Prostate gland (tissue), 2 donors: ENCODE measurements at regions not wholly inside any gene's neighbourhood (a gene's known extent, or its start where the extent isn't known, plus 50 kb on each side); places are given as distances from the start of the nearest gene placed in this dataset.

ENCODE experiments used
- DNase-seq: peaks from one replicate; pipeline ENCODE4 v3.0.0-alpha.2; 2019; ENCODE audit warnings: low spot score
- H3K27ac ChIP-seq, 2 donors: fragments of 200-600 bp; sonication (generic); 2 replicates each; pipeline ENCODE4 v1.5.1; 2017 to 2019
- H3K27me3 ChIP-seq: fragments of 200-600 bp; sonication (generic); replicated peaks from 2 replicates; pipeline ENCODE4 v1.5.1; 2019; ENCODE audit not compliant: insufficient read depth
- H3K36me3 ChIP-seq, 2 donors: fragments of 200-600 bp; sonication (generic); 1 replicate in 1 of 2; 2 replicates in 1 of 2; pipeline versions ENCODE4 v1.5.1 to v1.8.1; 2017 to 2019
- H3K4me1 ChIP-seq: fragments of 200-600 bp; sonication (generic); replicated peaks from 2 replicates; pipeline ENCODE4 v1.5.1; 2019
- H3K4me3 ChIP-seq, 2 donors: fragments of 200-600 bp; sonication (generic); 2 replicates each; pipeline ENCODE4 v1.5.1; 2017 to 2019
- H3K9me3 ChIP-seq: fragments of 200-600 bp; sonication (generic); 2 replicates; pipeline ENCODE4 v1.5.1; 2017
- CTCF ChIP-seq, 4 experiments: fragments of 200-600 bp in 2 of 4; fragments of 450-650 bp in 2 of 4; sonication (generic) in 2 of 4; IDR thresholded peaks; 1 replicate in 3 of 4; 2 replicates in 1 of 4; pipeline ENCODE4 v1.5.1; 2016 to 2019; ENCODE audit warnings: antibody characterized with exemption in 4 of 4, mild to moderate bottlenecking in 2 of 4, moderate library complexity in 2 of 4
- POLR2A ChIP-seq: fragments of 450-650 bp; IDR thresholded peaks from one replicate; pipeline ENCODE4 v1.6.1; 2016; ENCODE audit warnings: antibody characterized with exemption, mild to moderate bottlenecking
- POLR2AphosphoS5 ChIP-seq: sonication (generic); formaldehyde crosslinking; IDR thresholded peaks from one replicate; pipeline ENCODE4 v1.6.1; 2017; ENCODE audit warnings: antibody characterized with exemption
- WGBS: methylation state at CpG from one replicate; pipeline ENCODE4 v1.1.5; 2018; 5-methylcytosine and 5-hydroxymethylcytosine counted together
- intact Hi-C: fragments of 100-400 bp; cut with DNase I; formaldehyde crosslinking; loops from one replicate; pipeline ENCODE4 v1.14.2; 2022

DNA sequence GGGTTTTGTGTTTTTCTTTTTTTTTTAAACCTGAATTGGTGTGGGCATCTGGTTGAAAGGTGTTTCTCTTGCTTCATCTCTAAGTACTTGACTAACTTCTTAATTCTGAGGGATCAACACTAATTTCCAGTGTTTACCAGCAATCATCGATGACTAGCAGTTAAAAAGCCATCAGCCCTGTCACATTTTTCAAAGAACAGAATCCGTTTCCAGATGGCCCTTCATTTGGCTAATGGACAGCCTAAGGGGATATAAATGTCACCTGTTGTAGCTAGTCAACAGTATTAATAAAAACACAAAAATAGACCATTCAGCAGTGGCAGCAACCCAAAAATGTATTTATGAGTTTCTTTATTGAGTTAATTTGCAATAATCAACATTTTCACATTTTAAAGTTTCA lies 1076.5 kb downstream of the MAT2B start:
- intact Hi-C loops = no loop called here
- Histone ChIP-seq H3K4me3 (no peak overlapping the region), H3K4me1 (no peaks in the 10 kb centered on the region), H3K27me3 (no peaks in the 10 kb centered on the region), H3K27ac (no peak overlapping the region), H3K9me3 (no peaks in the 10 kb centered on the region), H3K36me3 (no peaks in the 10 kb centered on the region)
- no peak for TF ChIP-seq CTCF (IDR thresholded peaks at IDR 0.05)
- no peak for TF ChIP-seq POLR2A
- TF ChIP-seq POLR2AphosphoS5 = no peak
- no peak for DNase-seq
- 47% methylated on average over 2 of the region's 2 CpGs for WGBS

DNA sequence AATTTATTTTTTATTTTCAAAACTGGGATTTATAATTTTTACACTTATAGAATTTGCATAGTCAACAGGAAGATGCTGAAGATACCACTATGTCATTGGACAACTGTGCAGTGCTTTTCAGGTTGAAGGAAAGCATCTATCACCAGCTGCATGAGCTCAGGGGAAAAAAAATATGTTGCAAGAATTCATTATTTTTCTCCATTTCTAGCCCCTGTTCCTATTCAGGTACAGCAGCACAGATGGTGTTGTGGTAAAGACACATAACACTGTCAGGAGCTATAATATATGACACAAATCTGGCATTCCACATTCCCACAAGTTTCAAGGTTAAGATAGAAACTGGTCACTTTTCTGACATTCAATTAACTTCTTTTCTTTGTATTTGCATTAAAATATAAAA lies 1088.6 kb downstream of the MAT2B start:
- no peak overlapping the region for H3K27ac ChIP-seq
- H3K4me1 ChIP-seq = no peaks in the 10 kb centered on the region
- H3K9me3 ChIP-seq = no peaks in the 10 kb centered on the region
- intact Hi-C loops = no loop called here
- no peak for TF ChIP-seq POLR2A
- TF ChIP-seq POLR2AphosphoS5 = no peak
- no peak for TF ChIP-seq CTCF (IDR thresholded peaks at IDR 0.05)
- no peaks in the 10 kb centered on the region for H3K27me3 ChIP-seq
- H3K4me3 ChIP-seq = no peak overlapping the region
- H3K36me3 ChIP-seq = no peaks in the 10 kb centered on the region
- DNase-seq = no peak

DNA sequence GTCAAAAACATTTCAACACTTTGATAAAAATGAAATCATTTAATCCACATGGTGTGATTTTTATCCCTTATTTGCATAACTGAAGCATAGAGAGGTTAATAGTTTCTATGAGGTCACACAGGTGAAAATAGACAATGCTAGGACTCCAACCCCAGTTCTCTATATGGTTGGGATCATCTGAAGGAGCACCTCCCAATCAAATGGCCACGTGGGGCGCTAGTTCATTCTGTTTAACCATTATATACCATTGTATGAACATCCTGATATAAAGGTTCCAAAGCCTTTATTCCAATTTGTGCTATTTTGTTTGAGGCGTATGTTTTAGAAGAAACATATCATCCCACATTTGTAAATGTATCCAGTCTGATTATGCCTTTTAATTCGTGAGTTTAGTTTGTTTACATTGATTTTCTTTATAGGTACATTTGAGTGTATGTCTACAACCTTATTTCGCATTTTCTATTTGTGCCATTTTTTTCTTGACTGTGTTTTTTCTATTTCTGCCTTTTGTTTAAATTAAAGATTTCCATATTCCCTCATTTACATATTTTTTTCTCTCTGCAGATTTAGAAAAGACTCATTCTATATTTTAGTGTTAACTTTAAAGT lies 1092.0 kb downstream of the MAT2B start:
- H3K36me3 ChIP-seq = no peaks in the 10 kb centered on the region
- H3K27ac ChIP-seq = no peak overlapping the region
- no peak for TF ChIP-seq POLR2A
- no peak for TF ChIP-seq CTCF (IDR thresholded peaks at IDR 0.05)
- no peak for TF ChIP-seq POLR2AphosphoS5
- H3K9me3 ChIP-seq = no peaks in the 10 kb centered on the region
- intact Hi-C loops = no loop called here
- H3K27me3 ChIP-seq = no peaks in the 10 kb centered on the region
- H3K4me3 ChIP-seq = no peak overlapping the region
- H3K4me1 ChIP-seq = no peaks in the 10 kb centered on the region
- DNase-seq = no peak
- 47% methylated on average over 5 of the region's 5 CpGs for whole genome bisulfite sequencing

DNA sequence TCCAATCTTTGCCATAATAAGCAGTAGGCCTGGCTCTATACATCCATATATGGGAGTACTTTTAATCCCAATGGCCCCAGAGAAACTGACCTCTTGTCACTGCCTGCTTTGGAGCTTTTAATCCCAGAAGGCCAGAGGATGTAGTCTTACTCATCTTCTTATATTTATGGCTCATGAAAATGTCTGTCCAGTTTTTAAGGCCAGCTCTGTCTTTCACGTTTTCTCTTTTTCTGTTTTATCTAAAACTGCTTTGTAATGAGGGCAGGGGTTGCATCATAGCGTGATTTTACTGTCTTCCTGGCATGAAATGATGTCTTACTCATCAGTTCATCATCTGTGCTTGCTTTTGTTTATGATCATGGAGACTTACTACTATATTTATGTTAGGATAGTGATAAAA lies 1094.9 kb downstream of the MAT2B start:
- WGBS = 36% methylated on average over 2 of the region's 2 CpGs
- H3K27ac ChIP-seq = no peak overlapping the region
- TF ChIP-seq CTCF (IDR thresholded peaks at IDR 0.05) (no peak), POLR2A (no peak), POLR2AphosphoS5 (no peak)
- H3K36me3 ChIP-seq = no peaks in the 10 kb centered on the region
- H3K4me3 ChIP-seq = no peak overlapping the region
- no peaks in the 10 kb centered on the region for H3K9me3 ChIP-seq
- DNase-seq = no peak
- intact Hi-C loops = no loop called here
- H3K27me3 ChIP-seq = no peaks in the 10 kb centered on the region
- no peaks in the 10 kb centered on the region for H3K4me1 ChIP-seq

DNA sequence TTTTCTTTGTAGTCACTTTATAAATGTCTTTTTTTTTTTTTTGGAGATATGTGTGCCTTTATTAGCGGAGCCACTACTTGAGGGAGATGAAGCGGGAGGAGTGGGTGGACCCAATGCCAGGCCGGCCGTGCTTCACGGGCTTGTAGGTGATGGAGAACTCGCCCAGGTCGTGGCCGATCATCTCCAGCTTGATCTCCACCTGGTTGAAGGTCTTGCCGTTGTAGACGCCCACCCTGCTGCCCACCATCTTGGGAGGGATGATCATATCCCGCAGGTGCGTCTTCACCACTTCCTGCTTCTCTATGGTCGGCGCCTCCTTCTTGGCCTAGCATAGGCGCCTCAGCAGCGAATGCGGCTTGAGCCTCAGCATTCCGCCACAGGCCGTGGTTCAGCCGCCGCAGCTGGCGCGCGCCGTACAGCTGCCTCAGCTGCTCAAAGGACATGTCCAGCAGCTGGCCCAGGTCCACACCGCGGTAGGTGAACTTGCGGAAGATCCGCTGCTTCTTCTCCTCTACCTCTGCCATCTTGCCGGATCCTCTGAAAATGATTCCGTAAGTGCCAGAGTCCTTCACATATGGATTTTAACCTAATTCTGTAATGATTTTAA lies 1095.6 kb downstream of the MAT2B start:
- Histone ChIP-seq H3K4me3 (no peak overlapping the region), H3K9me3 (no peaks in the 10 kb centered on the region), H3K36me3 (no peaks in the 10 kb centered on the region), H3K27me3 (no peaks in the 10 kb centered on the region), H3K27ac (no peak overlapping the region), H3K4me1 (no peaks in the 10 kb centered on the region)
- intact Hi-C loops = no loop called here
- DNase-seq = no peak
- TF ChIP-seq POLR2AphosphoS5 = no peak
- no peak for TF ChIP-seq POLR2A
- WGBS = 96% methylated on average over 31 of the region's 31 CpGs
